Urothelium cell line (cell line): ENCODE measurements at regions not wholly inside any gene's neighbourhood (a gene's known extent, or its start where the extent isn't known, plus 50 kb on each side); places are given as distances from the start of the nearest gene placed in this dataset.
A peak's percentile ranks its signal among the peaks of the same experiment; 100 is the strongest.

Source experiments
- DNase-seq: peaks from one replicate; pipeline ENCODE4 v3.0.0; 2011; ENCODE audit warnings: low spot score, mixed read lengths
- FAIRE-seq: peaks from 2 replicates; lab custom pipeline; 2011; peaks lifted over from hg19 to GRCh38; lab: Jason Lieb, UNC

GRCh38 chr2:15803543-15804245 is 136.7 kb upstream of the MYCN start:
- DNase-seq (no peak), FAIRE-seq (no peak)

DNA sequence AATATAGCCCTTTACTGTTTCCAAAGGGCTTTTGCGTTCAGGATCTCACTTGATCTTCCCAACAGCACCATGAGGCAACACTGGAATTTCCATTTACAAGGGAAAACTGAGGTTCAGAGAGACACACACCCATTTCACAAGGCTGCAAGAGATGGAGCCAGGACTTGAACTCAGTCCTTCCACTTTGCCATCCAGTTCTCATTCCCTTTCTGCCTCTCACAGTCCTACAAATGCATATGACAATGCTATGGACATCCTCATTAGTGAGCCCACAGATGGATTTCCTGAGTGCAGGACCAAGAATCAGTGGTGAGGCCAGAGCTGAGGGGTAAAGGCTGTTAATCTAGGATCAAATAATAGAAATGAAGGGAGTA is 136.1 kb upstream of the MYCN start:
- DNase-seq (no peak), FAIRE-seq (no peak)

- FAIRE-seq (no peak), DNase-seq (no peak)
Measured at GRCh38 chr2:15804691-15805090, 135.7 kb upstream of the MYCN start.

DNA sequence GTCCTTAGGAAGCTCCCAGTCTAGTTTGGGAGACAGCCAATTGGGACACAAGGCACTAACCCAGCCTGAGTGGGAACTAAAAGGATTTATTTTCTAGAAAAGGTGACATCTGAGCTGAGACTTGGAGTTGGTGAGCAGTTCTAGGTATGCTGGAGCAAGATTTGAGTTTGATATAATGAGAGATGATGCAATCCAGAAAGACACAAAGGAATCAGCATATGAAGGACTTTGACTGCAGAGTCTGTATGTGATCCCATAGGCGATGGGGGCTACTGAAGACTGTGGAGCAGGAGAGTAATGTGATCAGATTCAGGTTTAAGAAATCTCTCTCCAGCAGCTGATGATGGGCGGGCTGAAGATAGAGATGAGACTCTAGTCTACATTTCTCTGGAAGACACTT is 135.1 kb upstream of the MYCN start:
- FAIRE-seq (no peak), DNase-seq (no peak)

DNA sequence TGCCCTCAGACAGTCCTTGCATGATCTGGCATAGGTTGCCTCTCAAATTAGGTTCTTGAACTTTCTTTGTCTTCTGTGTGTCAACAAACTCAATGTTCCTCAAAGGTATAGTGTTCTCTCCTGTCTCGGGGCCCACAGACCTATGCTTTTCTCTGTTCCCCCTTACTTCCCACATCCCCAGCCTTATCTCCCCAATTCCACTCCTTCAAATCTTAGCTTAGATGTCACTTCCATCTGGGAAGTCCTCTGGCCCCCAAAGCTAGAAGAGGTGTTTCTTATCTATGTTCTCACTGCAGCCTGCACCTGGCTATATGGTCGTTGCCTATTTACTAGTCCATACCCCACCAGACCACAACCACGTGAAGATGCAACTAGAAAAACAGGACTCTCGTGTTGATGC is 134.6 kb upstream of the MYCN start:
- DNase-seq (no peak), FAIRE-seq (no peak)

DNA sequence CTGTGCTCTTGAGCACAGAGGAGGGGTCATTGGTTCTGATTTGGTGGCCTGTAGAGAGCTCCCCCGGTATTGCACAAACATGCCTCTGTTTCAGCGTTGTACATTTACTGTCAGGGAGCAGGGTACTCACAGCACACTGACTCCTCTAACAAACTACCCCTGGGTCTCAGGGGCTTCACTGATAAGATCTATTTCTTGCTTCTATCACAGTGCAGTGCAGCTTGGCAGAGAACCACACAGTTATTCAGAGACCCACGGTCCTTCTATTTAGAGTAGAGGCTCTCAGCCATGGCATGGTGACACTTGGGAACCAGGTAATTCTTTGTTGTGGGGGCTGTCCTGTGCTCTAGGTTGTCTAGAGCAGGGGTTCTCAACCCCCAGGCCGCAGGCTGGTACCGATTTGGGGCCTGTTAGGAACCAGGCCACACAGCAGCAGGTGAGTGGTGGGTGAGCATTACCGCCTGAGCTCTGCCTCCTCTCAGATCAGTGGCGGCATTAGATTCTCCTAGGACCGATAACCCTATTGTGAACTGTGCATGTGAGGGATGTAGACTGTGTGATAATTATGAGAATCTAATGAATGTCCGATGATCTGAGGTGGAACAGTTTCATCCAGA is 133.4 kb upstream of the MYCN start:
- no peak for FAIRE-seq
- no peak for DNase-seq

DNA sequence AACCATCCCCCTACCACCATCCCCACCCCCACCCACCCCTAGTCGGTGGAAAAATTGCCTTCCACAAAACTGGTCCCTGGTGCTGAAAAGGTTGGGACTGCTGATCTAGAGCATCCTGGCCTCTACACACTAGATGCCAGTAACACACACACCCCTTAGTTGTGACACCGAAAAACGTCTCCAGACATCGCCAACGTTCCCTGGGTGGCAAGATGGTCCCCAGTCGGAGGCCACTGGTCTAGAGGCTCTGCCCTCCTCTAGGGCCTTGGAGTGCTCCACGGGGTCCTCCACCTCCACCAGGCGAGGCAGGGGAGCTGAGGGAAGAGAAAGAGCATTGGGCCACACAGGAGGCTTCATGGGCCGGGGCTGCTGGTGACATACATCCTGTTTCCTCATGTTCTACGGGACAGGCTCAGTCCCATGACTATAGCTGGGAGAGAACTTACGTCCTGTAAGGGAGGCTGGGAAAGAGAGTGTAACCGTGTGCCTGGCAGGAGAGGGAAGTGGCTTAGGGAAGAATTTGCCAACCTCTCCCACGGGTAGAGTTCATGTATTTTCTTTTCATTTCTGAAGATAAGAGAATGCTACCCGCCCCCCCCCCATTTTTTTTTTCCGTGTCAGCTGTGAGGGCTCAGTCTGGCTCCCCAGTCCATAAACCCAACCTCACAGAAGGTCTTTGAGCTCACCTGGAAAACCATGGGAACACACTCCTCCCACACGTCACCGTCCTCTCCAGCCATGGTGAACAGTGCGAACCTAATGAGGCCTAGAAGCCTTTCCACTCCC is 132.7 kb upstream of the MYCN start:
- FAIRE-seq = no peak

GRCh38 chr2:15808204-15808910 is 132.0 kb upstream of the MYCN start:
- FAIRE-seq (no peak), DNase-seq (no peak)

More for the DNA sequence above, 132.7 kb upstream of the MYCN start:
- DNase-seq = no peak

DNA sequence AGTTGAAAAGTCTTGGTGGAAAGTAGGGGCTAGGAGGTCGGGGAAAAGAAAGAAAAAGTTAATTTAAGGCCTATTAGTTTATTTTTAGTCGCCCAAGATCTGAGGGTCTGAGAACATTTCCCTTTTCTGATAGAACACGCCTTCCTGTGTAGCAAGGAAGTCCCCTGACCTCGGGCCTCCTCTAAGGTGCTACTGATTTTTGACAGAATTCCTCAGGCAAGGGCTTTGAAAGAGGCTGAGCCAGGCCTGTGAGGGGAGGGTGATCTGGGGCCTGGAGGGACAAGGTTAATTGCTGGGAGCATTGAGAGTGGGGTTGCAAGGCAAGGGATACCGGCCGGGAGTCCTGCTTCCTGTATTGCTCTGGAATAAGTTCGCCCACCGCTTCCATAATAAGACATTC is 131.4 kb upstream of the MYCN start:
- FAIRE-seq (no peak), DNase-seq (no peak)

GRCh38 chr2:15809404-15809803 is 130.9 kb upstream of the MYCN start:
- DNase-seq = no peak
- no peak for FAIRE-seq

DNA sequence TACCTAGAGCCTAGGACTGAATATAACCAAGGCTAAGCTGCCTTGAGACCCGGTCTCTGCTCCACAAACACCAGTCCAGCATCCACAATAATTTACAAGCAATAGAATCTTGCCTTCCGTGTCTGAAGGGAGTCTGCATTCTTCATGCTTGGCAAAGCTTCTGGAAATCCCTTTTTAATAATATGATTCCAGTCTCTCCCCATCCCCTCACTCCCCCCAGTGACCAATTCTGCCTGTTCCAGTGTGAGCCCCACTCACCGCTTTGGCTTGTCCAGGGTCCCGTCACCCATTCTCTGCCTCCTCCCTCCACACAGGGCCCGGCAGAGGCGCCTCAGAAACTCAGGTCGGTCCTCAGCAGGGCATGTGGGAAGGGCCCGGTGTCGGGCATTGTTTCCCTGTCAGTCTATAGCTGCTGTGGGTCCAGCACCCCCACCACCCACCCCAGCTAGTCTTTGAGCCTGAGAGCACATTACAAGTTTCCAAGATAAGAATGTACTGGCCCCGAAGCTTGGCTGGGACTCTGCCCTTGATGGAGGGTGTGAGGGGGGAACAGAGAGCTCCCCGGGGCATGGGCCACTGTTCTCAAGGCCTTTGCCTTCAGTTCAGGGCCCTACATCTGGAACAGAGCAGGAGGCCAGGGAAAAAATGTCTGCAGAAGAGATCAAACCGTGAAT is 129.7 kb upstream of the MYCN start:
- no peak for FAIRE-seq

GRCh38 chr2:15811367-15811766 is 129.0 kb upstream of the MYCN start:
- FAIRE-seq (no peak), DNase-seq (peak; percentile 57)

More for the DNA sequence above, 129.7 kb upstream of the MYCN start:
- no peak for DNase-seq

DNA sequence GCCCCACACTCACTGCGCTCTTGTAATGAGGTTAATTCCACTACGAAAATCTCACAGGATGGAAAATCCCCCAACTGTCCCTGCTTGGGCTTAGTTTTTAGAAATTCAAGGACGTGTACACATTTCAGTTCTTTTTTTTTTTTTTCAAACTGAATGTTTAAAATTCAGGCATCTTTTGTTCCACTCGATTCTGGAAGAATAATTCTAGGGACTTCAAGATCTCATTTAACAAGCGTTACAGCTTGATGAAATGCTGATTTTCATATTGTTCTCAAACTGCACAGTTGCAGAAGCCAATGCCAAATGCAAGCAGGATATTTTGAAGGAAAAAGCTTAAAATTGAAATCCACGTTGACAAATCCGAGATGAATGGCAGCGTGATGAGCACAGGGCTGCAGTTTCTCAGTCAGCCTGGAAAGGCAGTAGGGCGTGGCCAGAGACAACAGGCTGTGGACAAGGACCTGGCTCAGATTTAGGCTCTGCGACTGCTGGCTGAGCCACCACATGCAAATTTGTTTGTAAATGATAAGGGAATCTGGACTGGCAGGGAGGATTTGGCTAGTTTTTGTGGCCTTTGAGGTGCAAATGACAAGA is 128.1 kb upstream of the MYCN start:
- DNase-seq (no peak), FAIRE-seq (no peak)

- no peak for DNase-seq
- FAIRE-seq = no peak
Measured at GRCh38 chr2:15813481-15814266, 126.7 kb upstream of the MYCN start.

- DNase-seq (no peak), FAIRE-seq (no peak)
Measured at GRCh38 chr2:15814403-15814802, 125.9 kb upstream of the MYCN start.

GRCh38 chr2:15814946-15815345 is 125.4 kb upstream of the MYCN start:
- FAIRE-seq (no peak), DNase-seq (no peak)

GRCh38 chr2:15816226-15816625 is 124.1 kb upstream of the MYCN start:
- FAIRE-seq = no peak
- DNase-seq = no peak

DNA sequence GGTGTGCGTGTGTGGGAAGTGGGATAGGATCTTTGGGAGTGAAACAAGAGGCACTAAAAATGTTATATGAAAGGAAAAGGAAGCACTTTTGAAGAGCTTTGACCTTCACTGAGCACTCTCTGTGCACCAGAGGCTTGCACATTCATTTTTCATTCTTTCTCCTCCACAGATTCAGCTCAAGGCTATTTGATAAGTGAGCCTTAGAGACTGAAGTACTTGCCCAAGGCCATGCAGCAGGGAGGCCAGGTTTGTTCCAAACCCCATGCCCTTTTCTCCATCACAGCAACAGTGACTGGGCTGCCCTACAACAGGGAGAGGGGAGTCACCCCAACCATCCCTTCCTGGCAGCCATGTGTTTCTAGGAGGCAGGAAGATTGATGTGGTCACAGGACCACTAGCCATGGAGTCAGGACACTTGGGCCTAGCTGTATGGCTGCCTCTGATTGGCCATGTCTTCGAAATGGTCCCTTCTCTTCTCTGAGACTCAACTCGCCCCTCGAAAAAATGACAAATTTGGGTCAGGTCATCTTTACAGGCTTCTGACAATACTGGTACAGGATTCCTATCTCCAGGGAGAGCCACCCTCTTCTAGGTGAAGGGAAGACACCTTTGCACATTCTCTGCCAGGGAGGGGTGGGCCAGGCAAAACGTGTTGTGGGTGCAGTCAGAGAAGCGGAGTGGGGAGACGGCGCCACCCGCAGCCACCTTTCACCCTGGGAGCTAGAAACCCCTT is 123.5 kb upstream of the MYCN start:
- no peak for FAIRE-seq

GRCh38 chr2:15817748-15818147 is 122.6 kb upstream of the MYCN start:
- FAIRE-seq (no peak), DNase-seq (no peak)

More for the DNA sequence above, 123.5 kb upstream of the MYCN start:
- no peak for DNase-seq
